ENCODE measurements at regions not wholly inside any gene's neighbourhood (a gene's known extent, or its start where the extent isn't known, plus 50 kb on each side); places are given as distances from the start of the nearest gene placed in this dataset.

DNA sequence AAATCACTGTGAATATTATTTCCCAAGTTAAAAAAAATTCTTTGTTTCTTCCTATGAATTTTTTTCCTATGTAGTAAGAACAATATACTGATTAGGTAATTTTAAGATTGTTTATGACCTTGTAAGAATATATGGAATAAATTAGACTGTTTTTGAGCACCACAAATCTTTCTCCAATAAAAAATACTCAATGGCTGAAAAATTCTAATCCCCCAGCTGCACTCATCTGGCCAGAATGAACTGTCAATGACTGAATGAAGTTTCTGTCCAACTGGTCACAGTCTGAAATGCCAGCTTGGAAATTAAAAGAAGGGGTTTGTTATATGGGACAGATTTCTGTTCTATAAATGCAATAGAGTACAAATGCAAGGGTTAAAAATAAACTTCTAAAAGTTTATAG, 569.5 kb upstream of the SEMA6A start:
- H4K20me1 ChIP-seq (ENCODE audit: control insufficient read depth, insufficient read depth, low read depth, low read length), result no peaks in the 10 kb centered on the region
- no peak overlapping the region for H3K27ac ChIP-seq (ENCODE audit: low read depth, low read length)
- H3K9me3 ChIP-seq (ENCODE audit: control insufficient read depth, insufficient read depth, low read length), result no peaks in the 10 kb centered on the region
- H3K36me3 ChIP-seq (ENCODE audit: control insufficient read depth, low read length), result no peaks in the 10 kb centered on the region
- H3F3A ChIP-seq (ENCODE audit: control insufficient read depth, insufficient read depth), result no peaks in the 10 kb centered on the region
- no peaks in the 10 kb centered on the region for H3K79me2 ChIP-seq (ENCODE audit: control insufficient read depth, low read length)
- no peaks in the 10 kb centered on the region for H3K27me3 ChIP-seq (ENCODE audit: control insufficient read depth, low read length)
- no peak overlapping the region for H3K4me3 ChIP-seq (ENCODE audit: low read length)
- TF ChIP-seq, protein P1, sequence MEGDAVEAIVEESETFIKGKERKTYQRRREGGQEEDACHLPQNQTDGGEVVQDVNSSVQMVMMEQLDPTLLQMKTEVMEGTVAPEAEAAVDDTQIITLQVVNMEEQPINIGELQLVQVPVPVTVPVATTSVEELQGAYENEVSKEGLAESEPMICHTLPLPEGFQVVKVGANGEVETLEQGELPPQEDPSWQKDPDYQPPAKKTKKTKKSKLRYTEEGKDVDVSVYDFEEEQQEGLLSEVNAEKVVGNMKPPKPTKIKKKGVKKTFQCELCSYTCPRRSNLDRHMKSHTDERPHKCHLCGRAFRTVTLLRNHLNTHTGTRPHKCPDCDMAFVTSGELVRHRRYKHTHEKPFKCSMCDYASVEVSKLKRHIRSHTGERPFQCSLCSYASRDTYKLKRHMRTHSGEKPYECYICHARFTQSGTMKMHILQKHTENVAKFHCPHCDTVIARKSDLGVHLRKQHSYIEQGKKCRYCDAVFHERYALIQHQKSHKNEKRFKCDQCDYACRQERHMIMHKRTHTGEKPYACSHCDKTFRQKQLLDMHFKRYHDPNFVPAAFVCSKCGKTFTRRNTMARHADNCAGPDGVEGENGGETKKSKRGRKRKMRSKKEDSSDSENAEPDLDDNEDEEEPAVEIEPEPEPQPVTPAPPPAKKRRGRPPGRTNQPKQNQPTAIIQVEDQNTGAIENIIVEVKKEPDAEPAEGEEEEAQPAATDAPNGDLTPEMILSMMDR (IDR thresholded peaks at IDR 0.05; ENCODE audit: low read depth, low read length, poor library complexity, severe bottlenecking), result no peak
- no peak for TF ChIP-seq EZH2phosphoT487 (IDR thresholded peaks at IDR 0.05; ENCODE audit: borderline replicate concordance, low read length)
- H3K4me2 ChIP-seq (ENCODE audit: low read length), result no peak overlapping the region
- H3K9me2 ChIP-seq (replicated peaks; ENCODE audit: control insufficient read depth, low read length), result no peaks in the 10 kb centered on the region
- no peaks in the 10 kb centered on the region for H3K4me1 ChIP-seq (ENCODE audit: control insufficient read depth, low read length)

DNA sequence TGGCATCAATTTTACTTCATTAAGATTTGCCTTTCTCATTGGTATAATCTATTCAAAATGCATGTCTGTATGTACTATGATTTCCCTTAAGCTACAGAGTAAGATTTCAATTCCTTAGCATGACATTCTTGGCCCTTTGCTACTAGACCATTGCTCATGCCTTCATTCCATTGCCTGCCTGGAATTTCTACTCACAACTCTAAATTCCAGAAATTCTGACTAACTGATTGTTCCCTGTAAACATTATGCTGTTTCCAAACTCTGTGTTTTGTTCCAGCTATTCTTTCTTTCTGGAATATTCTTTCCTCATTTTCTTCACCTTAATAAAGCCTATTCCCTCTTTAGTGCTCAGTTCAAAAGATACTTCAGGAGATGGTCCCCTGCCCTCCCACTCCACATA, 568.8 kb upstream of the SEMA6A start:
- TF ChIP-seq EZH2phosphoT487 (IDR thresholded peaks at IDR 0.05; ENCODE audit: borderline replicate concordance, low read length), result no peak
- TF ChIP-seq, protein P1 (IDR thresholded peaks at IDR 0.05; ENCODE audit: low read depth, low read length, poor library complexity, severe bottlenecking), result no peak
- no peaks in the 10 kb centered on the region for H3K79me2 ChIP-seq (ENCODE audit: control insufficient read depth, low read length)
- no peaks in the 10 kb centered on the region for H3F3A ChIP-seq (ENCODE audit: control insufficient read depth, insufficient read depth)
- no peaks in the 10 kb centered on the region for H3K36me3 ChIP-seq (ENCODE audit: control insufficient read depth, low read length)
- H3K4me2 ChIP-seq (ENCODE audit: low read length), result no peak overlapping the region
- no peaks in the 10 kb centered on the region for H4K20me1 ChIP-seq (ENCODE audit: control insufficient read depth, insufficient read depth, low read depth, low read length)
- H3K4me3 ChIP-seq (ENCODE audit: low read length), result no peak overlapping the region
- H3K9me3 ChIP-seq (ENCODE audit: control insufficient read depth, insufficient read depth, low read length), result no peaks in the 10 kb centered on the region
- H3K27me3 ChIP-seq (ENCODE audit: control insufficient read depth, low read length), result no peaks in the 10 kb centered on the region
- no peaks in the 10 kb centered on the region for H3K9me2 ChIP-seq (replicated peaks; ENCODE audit: control insufficient read depth, low read length)
- no peak overlapping the region for H3K27ac ChIP-seq (ENCODE audit: low read depth, low read length)
- no peaks in the 10 kb centered on the region for H3K4me1 ChIP-seq (ENCODE audit: control insufficient read depth, low read length)

DNA sequence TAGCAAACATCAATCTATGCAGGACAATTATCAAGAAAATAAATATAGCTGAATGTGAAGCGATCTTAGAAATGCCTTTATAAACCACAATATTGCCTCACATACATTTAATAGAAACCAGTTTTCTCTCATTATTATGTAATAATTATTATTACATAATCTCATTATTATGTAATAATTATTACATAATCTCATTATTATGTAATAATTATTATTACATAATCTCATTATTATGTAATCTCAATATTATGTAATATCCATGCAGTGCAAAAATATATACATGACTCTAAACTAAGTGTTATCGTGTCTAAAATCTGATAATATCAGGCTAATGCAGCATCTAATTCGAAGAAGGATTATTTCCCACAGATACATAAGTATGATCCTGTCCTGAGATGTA, 563.9 kb upstream of the SEMA6A start:
- no peak overlapping the region for H3K4me3 ChIP-seq (ENCODE audit: low read length)
- H3K4me2 ChIP-seq (ENCODE audit: low read length), result no peak overlapping the region
- H3K9me3 ChIP-seq (ENCODE audit: control insufficient read depth, insufficient read depth, low read length), result no peaks in the 10 kb centered on the region
- H3K79me2 ChIP-seq (ENCODE audit: control insufficient read depth, low read length), result no peaks in the 10 kb centered on the region
- no peaks in the 10 kb centered on the region for H3K9me2 ChIP-seq (replicated peaks; ENCODE audit: control insufficient read depth, low read length)
- H3F3A ChIP-seq (ENCODE audit: control insufficient read depth, insufficient read depth), result no peaks in the 10 kb centered on the region
- H3K27ac ChIP-seq (ENCODE audit: low read depth, low read length), result no peak overlapping the region
- no peaks in the 10 kb centered on the region for H3K27me3 ChIP-seq (ENCODE audit: control insufficient read depth, low read length)
- TF ChIP-seq, protein P1 (IDR thresholded peaks at IDR 0.05; ENCODE audit: low read depth, low read length, poor library complexity, severe bottlenecking), result no peak
- TF ChIP-seq EZH2phosphoT487 (IDR thresholded peaks at IDR 0.05; ENCODE audit: borderline replicate concordance, low read length), result no peak
- no peaks in the 10 kb centered on the region for H3K36me3 ChIP-seq (ENCODE audit: control insufficient read depth, low read length)
- no peaks in the 10 kb centered on the region for H4K20me1 ChIP-seq (ENCODE audit: control insufficient read depth, insufficient read depth, low read depth, low read length)
- H3K4me1 ChIP-seq (ENCODE audit: control insufficient read depth, low read length), result no peaks in the 10 kb centered on the region

DNA sequence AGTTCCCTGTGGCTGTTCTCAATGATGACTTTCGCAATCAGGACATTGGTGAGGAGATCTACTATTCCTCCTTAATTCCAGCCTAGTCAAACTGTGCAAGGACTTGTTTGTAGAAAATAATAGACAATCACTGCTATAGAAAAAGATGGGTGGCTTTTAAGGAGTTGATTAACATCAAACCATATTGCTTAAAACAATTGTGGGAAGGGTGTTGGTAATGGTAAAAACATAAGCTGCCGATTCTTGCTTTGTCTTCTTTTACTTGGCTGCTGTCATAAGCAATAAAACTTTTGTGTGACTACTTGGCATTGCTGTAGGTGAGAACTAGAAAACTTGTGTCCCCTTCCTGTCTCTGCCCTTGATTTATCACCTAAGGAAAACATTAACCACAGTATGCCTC, 561.2 kb upstream of the SEMA6A start:
- no peak overlapping the region for H3K4me3 ChIP-seq (ENCODE audit: low read length)
- no peaks in the 10 kb centered on the region for H3K79me2 ChIP-seq (ENCODE audit: control insufficient read depth, low read length)
- H3K27ac ChIP-seq (ENCODE audit: low read depth, low read length), result no peak overlapping the region
- no peaks in the 10 kb centered on the region for H3K36me3 ChIP-seq (ENCODE audit: control insufficient read depth, low read length)
- H3K4me1 ChIP-seq (ENCODE audit: control insufficient read depth, low read length), result no peaks in the 10 kb centered on the region
- no peaks in the 10 kb centered on the region for H3K27me3 ChIP-seq (ENCODE audit: control insufficient read depth, low read length)
- H4K20me1 ChIP-seq (ENCODE audit: control insufficient read depth, insufficient read depth, low read depth, low read length), result no peaks in the 10 kb centered on the region
- no peak overlapping the region for H3K4me2 ChIP-seq (ENCODE audit: low read length)
- no peaks in the 10 kb centered on the region for H3K9me3 ChIP-seq (ENCODE audit: control insufficient read depth, insufficient read depth, low read length)
- no peaks in the 10 kb centered on the region for H3K9me2 ChIP-seq (replicated peaks; ENCODE audit: control insufficient read depth, low read length)
- TF ChIP-seq, protein P1 (IDR thresholded peaks at IDR 0.05; ENCODE audit: low read depth, low read length, poor library complexity, severe bottlenecking), result no peak
- TF ChIP-seq EZH2phosphoT487 (IDR thresholded peaks at IDR 0.05; ENCODE audit: borderline replicate concordance, low read length), result no peak
- no peaks in the 10 kb centered on the region for H3F3A ChIP-seq (ENCODE audit: control insufficient read depth, insufficient read depth)
